GM18867 (cell line): ENCODE measurements at regions not wholly inside any gene's neighbourhood (a gene's known extent, or its start where the extent isn't known, plus 50 kb on each side); places are given as distances from the start of the nearest gene placed in this dataset.
"Not testable (repeated sequence)": the region's sequence is repeated elsewhere in the genome, so short reads cannot be mapped to it uniquely, and the experiment has no call there.

Experiments used
- ATAC-seq: cut with Tn5 transposase; IDR thresholded peaks from one replicate; pipeline ENCODE4 v1.9.1; 2021; ENCODE audit warnings: mild to moderate bottlenecking, moderate library complexity; ENCODE audit not compliant: unreplicated experiment

DNA sequence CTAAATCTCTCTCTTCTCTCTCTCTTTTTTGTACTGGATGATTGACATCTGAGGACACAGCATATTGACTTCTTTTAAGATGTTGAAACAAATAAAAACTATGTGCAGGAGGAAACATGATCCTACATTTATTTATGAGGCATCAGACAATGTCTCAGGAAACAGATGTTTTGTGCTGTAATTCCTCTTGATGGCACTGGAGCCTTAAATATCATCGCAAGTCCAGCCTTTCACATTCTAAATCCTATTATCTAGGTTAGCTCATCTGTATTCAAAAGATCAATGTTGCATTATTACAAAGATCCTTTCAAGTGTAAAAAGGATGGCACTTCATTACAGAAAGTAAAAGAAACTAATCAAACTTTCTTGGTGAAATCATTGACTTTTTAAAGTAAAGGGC is 63.9 kb downstream of the MAT2B start:
- no peak for ATAC-seq

DNA sequence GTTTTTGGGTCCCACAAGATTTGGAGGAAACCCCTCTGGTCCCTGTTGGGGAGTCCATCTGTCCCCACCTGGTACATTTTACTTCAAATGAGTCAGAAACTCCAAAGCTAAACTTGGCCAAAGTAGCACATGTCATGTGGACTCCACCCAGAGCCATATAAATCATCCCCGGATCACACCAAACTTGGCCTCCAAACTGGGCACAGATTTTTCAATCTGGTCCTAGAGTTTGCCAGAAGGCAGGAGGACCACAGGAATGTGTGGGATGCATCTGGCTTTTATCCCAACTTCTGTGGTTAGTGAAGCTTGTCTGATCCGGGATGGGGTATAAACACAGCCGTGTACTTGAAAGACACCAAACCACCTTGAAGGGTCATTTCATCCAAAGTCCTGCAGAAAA is 66.3 kb downstream of the MAT2B start:
- no peak for ATAC-seq

DNA sequence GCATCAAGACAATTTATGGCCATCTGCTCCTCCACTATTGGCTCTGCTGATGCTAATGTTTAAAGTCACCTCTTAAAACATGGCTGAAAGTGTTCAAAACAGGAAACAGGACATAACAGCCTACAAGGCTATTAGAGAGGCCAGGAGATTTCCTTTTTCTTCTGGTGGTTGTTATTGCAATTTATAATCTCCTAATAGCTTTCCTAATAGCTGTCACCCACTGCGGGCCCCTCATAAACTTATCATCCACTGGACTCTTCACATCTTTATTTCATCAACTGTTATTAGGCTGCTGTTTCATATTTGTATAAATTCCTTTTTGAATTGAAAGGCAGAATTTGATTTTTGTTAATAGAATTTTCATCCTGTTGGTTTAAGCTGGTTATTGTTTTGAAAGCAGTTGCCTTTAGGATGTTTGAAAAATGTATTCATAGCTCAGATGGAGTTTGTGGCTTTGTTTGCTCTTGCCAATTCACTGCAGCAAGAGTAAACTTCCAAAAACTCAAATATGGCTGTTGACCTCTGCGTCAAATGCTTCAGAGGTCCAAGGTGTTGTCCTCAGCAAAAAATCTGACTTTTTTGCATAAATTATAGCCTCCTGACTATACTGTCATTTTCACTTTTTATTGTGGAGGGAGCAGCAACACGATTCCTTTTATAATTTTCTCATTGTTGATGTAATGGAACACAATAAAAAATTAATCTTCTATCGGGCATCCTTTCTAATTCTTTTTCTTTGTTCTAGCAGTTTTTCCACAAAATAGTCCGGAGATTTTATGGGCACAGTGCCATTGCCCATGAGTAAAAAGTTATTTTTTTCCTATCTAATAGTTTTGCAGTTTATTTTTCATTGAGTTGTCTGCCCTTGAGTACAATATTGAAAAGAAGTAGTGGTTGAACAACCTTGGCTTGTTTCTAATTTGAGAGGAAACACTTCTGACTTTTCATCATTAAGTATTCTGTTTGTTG is 69.3 kb downstream of the MAT2B start:
- no peak for ATAC-seq

GRCh38 chr5:163578652-163579051 is 73.2 kb downstream of the MAT2B start:
- ATAC-seq, result no peak

DNA sequence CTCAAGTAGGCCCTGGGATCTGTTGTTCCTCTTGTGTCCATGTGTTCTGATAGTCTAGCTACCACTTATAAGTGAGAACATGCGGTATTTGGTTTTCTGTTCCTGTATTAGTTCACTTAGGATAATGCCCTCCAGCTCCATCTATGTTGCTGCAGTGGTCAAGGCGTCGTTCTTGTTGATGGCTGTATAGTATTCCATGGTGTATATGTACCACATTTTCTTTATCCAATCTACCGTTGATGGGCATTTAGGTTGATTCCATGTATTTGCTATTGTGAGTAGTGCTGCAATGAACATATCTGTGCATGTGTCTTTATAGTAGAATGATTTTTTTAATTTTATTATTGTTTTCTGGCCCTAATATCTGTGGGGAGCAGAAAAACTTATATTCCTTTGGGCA is 74.3 kb downstream of the MAT2B start:
- ATAC-seq, result no peak

DNA sequence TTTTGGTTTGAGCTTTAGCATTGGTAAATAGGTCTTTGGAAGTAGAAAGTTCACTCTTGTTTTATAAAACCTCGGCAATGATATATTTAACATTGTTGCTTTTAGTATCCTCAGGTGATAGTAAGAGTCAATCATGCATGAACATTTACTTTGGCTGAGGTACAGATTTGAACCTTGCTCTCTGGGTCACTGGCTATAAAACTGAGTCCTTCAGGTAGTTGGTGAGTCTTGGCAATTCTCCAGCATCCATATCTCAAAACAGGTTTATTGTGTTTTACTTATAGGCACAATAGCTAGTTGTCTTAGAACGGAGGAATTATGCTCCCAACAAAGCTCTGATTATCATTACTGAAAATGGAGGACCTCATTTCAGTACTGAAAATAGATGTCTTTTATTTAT is 75.1 kb downstream of the MAT2B start:
- ATAC-seq, result no peak

DNA sequence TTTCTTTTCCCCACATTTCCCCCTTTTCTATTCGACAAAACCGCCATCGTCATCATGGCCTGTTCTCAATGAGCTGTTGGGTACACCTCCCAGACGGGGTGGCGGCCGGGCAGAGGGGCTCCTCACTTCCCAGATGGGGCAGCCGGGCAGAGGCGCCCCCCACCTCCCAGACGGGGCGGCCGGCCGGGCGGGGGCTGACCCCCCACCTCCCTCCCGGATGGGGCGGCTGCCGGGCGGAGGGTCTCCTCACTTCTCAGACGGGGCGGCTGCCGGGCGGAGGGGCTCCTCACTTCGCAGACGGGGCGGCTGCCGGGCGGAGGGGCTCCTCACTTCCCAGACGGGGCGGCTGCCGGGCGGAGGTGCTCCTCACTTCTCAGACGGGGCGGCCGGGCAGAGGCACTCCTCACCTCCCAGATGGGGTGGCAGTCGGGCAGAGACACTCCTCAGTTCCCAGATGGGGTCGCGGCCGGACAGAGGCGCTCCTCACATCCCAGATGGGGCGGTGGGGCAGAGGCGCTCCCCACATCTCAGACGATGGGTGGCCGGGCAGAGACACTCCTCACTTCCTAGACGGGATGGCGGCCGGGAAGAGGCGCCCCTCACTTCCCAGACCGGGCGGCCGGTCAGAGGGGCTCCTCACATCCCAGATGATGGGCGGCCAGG is 78.2 kb downstream of the MAT2B start:
- ATAC-seq, result not testable (repeated sequence)

DNA sequence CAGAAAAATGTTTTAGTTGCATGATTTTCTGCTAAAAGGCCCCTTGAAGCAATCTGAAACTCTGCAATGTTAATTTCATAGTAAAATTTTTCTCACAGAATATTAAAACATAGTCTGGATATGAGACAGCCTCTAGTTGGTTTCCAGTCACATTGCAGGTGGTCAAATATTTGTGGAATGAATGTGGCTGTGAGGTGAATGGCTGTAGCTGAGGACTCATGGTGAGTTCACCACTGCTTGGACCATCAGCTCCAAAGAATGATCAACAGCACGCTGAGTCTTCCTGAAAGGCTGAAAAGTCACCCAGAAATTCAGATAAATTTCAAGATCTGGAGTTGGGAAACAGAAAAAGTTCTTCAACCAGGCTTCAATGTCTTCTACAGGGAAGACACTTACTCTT is 79.8 kb downstream of the MAT2B start:
- ATAC-seq, result no peak

- ATAC-seq, result no peak
These were observed 81.1 kb downstream of the MAT2B start for GRCh38 chr5:163586531-163586956.

DNA sequence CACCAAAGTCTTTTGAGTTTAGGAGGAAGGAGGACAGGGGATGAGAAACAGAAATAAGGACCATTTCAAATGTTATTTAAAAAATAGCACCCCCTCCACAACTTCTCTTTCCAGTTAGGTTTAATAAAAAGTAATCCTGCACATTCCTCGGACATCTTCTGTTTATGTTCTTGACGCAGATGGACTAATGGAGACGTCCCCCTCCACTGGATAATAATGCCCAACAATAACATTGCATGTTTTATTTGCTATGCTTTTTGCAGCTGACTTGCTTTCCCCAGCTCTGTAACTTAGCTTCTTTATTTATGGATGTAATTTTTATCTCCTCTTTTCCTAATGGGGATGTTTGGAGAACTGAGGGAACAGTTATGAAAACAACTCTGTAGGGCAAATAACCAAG is 89.5 kb downstream of the MAT2B start:
- no peak for ATAC-seq

DNA sequence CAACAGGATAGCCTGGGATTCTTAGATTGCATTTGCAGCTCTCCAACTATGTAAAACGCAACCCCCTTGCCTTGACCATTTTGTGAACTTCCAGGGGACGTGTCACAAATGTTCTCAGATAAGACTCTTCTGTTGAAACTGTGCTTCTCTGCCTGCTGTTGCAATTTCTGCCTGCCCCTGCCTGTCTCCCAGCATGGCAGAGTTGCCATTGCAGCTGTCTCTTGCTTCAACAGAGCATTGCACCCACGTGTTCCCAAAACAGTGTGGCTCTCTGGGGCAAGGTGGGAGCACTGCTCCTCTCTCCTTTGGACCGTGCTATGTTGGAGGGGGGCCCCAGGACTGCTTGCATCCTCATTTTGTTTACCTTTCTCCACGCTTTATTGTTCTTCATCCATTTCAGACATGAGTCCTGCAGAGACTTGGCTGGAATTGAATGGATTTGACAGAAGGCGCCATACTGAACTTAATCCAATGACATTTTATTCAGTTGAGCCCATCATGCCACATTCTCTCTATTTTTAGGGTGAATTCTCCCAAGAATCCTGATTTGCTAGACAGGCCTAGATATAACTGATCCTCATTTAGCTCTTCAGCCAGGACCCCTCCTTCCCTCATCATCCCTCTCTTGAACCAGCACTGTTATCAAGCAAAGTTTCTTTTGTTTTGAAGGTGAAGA is 90.7 kb downstream of the MAT2B start:
- no peak for ATAC-seq

DNA sequence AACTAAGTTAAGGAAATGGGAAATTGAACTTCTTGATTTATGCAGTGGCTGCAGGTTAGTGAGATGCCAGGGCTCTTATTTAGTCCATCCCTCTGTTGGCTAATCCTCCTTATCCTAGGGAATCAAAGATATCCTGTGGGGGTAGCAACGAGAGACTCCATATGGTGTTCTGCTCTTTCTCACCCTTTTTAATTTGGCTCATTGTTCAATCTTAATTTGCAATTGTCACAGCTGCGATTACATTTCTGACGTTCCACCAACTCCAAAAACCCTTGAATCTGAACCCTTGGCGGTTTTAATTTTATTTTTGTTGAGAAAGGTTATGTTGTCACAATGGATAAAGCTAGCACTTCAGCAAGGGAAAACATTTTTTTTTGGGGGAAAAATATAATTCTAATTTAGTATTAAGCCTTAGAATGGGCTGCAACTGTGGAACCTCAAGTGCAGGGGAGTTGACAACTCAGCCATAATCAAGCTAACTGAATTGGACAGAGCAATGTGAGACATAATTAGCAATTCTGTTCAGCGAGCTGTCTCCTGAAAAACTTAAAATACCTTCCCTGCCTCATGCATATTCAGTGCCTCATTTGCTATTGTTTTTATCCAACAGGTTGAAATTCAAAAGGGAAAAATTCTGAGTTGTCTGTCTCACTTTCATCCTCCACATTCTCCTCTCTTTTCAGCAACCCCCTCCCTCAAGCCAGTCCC is 91.3 kb downstream of the MAT2B start:
- ATAC-seq, result no peak

GRCh38 chr5:163604013-163604412 is 98.6 kb downstream of the MAT2B start:
- no peak for ATAC-seq

DNA sequence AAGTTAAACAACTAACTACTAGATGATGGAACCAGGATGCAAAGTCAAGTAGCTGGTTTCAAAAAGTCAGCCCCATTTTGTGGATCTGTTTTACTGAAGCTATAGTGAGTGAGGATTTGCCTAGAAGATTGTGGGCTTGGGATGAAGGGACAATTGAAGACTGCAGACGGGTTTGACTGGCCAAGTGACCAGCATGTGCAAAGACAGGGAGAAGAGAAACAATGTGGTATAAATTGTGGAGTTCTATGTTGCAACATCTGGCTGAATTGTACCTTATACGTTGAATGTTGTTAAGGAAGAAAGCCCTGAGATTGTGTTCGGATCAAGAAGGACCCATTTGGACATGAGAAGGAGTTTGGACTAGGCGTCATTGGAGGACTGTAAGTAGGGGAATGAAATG is 101.8 kb downstream of the MAT2B start:
- ATAC-seq, result no peak

DNA sequence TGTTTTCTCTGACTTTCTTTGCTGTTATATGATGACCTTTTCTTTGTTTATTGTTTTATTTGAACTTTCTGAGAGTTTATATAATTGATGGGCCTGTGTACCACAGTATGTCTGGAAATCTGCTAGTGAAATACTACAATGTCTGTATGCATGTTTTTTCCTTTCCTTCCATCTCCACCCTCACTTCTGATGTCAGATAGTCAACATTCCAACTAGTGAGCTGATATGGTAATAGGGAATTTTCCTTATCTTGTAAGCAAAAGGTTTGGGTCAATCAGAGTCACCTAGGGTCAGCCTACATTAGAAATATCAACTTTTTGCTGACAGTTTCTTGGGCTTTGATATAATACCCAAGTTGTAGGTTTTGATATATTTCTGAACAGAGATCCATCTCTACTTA is 103.2 kb downstream of the MAT2B start:
- no peak for ATAC-seq

GRCh38 chr5:163609910-163610309 is 104.5 kb downstream of the MAT2B start:
- ATAC-seq, result no peak

- no peak for ATAC-seq
These were observed 107.1 kb downstream of the MAT2B start for GRCh38 chr5:163612358-163613149.

DNA sequence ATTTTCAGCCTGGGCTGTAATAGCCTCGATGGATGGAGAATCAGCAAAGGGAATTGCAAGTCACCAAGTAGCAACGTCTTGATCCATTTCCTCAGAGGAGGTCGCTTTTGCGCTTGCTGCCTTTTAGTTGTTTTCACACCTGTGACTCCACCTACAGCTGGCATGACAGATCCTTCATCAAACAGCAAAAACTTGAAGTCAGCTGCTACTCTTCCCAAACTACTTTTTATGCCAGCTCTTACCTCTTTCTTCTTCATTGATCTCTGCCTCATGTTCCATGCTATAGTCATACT is 107.7 kb downstream of the MAT2B start:
- no peak for ATAC-seq

- ATAC-seq, result no peak
These were observed 109.4 kb downstream of the MAT2B start for GRCh38 chr5:163614787-163615186.

- no peak for ATAC-seq
These were observed 114.0 kb downstream of the MAT2B start for GRCh38 chr5:163619273-163619934.
